Keratinocyte (primary cell): ENCODE measurements at regions not wholly inside any gene's neighbourhood (a gene's known extent, or its start where the extent isn't known, plus 50 kb on each side); places are given as distances from the start of the nearest gene placed in this dataset.

Experiments used
- DNase-seq: peaks from one replicate; pipeline ENCODE4 v3.0.0-alpha.2; 2011; ENCODE audit warnings: low read depth, missing footprints, low spot score
- FAIRE-seq: peaks from 2 replicates; lab custom pipeline; 2011; peaks lifted over from hg19 to GRCh38; lab: Jason Lieb, UNC
- H2AFZ ChIP-seq: 2 replicates; pipeline ENCODE4 v1.6.0; 2012; ENCODE audit warnings: low read length, control low read depth, inconsistent platforms; ENCODE audit not compliant: control insufficient read depth
- H3K27ac ChIP-seq: 2 replicates; pipeline ENCODE4 v1.5.1; 2011; ENCODE audit warnings: low read length; ENCODE audit not compliant: control insufficient read depth, insufficient read depth
- H3K27me3 ChIP-seq: 3 replicates; pipeline ENCODE4 v1.6.0; 2011; ENCODE audit warnings: low read length; ENCODE audit not compliant: control insufficient read depth, insufficient read depth; ENCODE audit errors: extremely low read depth
- H3K36me3 ChIP-seq, 2 experiments: 2 replicates in 1 of 2; 3 replicates in 1 of 2; pipeline ENCODE4 v1.5.1; 2011; ENCODE audit warnings: low read length in 2 of 2, mild to moderate bottlenecking in 1 of 2; ENCODE audit not compliant: control insufficient read depth in 2 of 2, insufficient read depth in 2 of 2; ENCODE audit errors: extremely low read depth in 1 of 2
- H3K4me1 ChIP-seq: 3 replicates; pipeline ENCODE4 v1.5.1; 2011; ENCODE audit warnings: low read length; ENCODE audit not compliant: control insufficient read depth, insufficient read depth; ENCODE audit errors: extremely low read depth
- H3K4me2 ChIP-seq: 3 replicates; pipeline ENCODE4 v1.6.0; 2011; ENCODE audit warnings: low read depth, low read length; ENCODE audit not compliant: control insufficient read depth, insufficient read depth; ENCODE audit errors: extremely low read depth
- H3K4me3 ChIP-seq, 3 experiments: fragments of 200-600 bp in 1 of 3; sonication (generic) in 1 of 3; 2 replicates in 2 of 3; 3 replicates in 1 of 3; pipeline ENCODE4 v1.5.1; 2011 to 2016; ENCODE audit warnings: low read length in 3 of 3, mild to moderate bottlenecking in 3 of 3, control low read depth in 2 of 3, inconsistent platforms in 1 of 3, low read depth in 1 of 3, mixed read lengths in 1 of 3, mixed run types in 1 of 3, moderate library complexity in 1 of 3; ENCODE audit not compliant: control insufficient read depth in 2 of 3, insufficient read depth in 2 of 3; ENCODE audit errors: extremely low read depth in 1 of 3
- H3K79me2 ChIP-seq: 2 replicates; pipeline ENCODE4 v1.6.0; 2012; ENCODE audit warnings: low read length; ENCODE audit not compliant: control insufficient read depth, insufficient read depth
- H3K9ac ChIP-seq: 3 replicates; pipeline ENCODE4 v1.6.0; 2011; ENCODE audit warnings: low read length; ENCODE audit not compliant: control insufficient read depth, insufficient read depth; ENCODE audit errors: extremely low read depth
- H3K9me1 ChIP-seq: 3 replicates; pipeline ENCODE4 v1.6.0; 2011; ENCODE audit warnings: low read length; ENCODE audit not compliant: control insufficient read depth, insufficient read depth; ENCODE audit errors: extremely low read depth
- H3K9me3 ChIP-seq: 2 replicates; pipeline ENCODE4 v1.5.1; 2012; ENCODE audit warnings: low read depth, low read length; ENCODE audit not compliant: control insufficient read depth
- H4K20me1 ChIP-seq: 3 replicates; pipeline ENCODE4 v1.6.0; 2011; ENCODE audit warnings: low read length; ENCODE audit not compliant: control insufficient read depth, insufficient read depth; ENCODE audit errors: extremely low read depth
- EZH2 ChIP-seq: IDR thresholded peaks from one replicate; pipeline ENCODE4 v1.6.1; 2012; ENCODE audit warnings: inconsistent platforms, mild to moderate bottlenecking, low read length, moderate library complexity
- dilution Hi-C: fragments of 300-500 bp; cut with MboI; formaldehyde crosslinking; loops from one replicate; pipeline ENCODE4 v1.7.0; 2020; ENCODE audit warnings: low sequenced_read_pairs; ENCODE audit not compliant: extremely low pct_ligation_motif_present
- TF ChIP-seq, protein P1 (sequence below), 3 experiments: IDR thresholded peaks in 1 of 3; conservative IDR thresholded peaks in 1 of 3; optimal IDR thresholded peaks in 1 of 3; 2 replicates in 2 of 3; 3 replicates in 1 of 3; pipeline versions ENCODE3 to v1.5.1; 2011; ENCODE audit warnings: low read length in 3 of 3, mild to moderate bottlenecking in 3 of 3, moderate library complexity in 2 of 3, control low read depth in 1 of 3, inconsistent platforms in 1 of 3; ENCODE audit not compliant: insufficient read depth in 2 of 3; ENCODE audit errors: extremely low read depth in 1 of 3

DNA sequence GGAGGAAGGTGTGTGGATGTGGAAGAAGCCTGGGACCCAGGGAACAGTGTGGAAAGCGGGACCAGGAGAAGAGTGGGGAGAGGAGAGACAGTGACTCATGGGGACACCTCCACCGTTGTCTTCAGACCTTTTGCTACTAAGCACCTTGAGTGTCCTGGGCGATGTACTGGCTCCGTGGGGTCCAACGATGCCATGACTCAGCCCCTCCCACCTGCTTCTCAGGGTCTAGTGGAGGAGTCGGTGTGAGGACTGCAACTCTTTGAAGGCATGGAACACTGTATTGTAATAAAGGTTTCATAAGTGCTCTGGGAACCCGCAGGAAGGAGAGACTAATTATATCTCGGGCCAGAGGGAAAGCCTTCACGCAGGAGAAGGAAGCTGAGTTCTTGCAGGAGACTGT, 166.9 kb upstream of the KL start:
- H3K27ac ChIP-seq, result no peak overlapping the region
- H3K4me2 ChIP-seq, result no peak overlapping the region
- H2AFZ ChIP-seq, result no peak overlapping the region
- H3K9me3 ChIP-seq, result no peaks in the 10 kb centered on the region
- FAIRE-seq, result no peak
- no peaks in the 10 kb centered on the region for H4K20me1 ChIP-seq
- H3K36me3 ChIP-seq, result no peaks in the 10 kb centered on the region
- no peaks in the 10 kb centered on the region for H3K79me2 ChIP-seq
- dilution Hi-C loops, result no loop called here
- no peak for DNase-seq
- no peak overlapping the region for H3K4me3 ChIP-seq
- H3K9ac ChIP-seq, result no peak overlapping the region
- TF ChIP-seq, protein P1, sequence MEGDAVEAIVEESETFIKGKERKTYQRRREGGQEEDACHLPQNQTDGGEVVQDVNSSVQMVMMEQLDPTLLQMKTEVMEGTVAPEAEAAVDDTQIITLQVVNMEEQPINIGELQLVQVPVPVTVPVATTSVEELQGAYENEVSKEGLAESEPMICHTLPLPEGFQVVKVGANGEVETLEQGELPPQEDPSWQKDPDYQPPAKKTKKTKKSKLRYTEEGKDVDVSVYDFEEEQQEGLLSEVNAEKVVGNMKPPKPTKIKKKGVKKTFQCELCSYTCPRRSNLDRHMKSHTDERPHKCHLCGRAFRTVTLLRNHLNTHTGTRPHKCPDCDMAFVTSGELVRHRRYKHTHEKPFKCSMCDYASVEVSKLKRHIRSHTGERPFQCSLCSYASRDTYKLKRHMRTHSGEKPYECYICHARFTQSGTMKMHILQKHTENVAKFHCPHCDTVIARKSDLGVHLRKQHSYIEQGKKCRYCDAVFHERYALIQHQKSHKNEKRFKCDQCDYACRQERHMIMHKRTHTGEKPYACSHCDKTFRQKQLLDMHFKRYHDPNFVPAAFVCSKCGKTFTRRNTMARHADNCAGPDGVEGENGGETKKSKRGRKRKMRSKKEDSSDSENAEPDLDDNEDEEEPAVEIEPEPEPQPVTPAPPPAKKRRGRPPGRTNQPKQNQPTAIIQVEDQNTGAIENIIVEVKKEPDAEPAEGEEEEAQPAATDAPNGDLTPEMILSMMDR (optimal IDR thresholded peaks at IDR 0.05 in 1 of 3, IDR thresholded peaks at IDR 0.05 in 1 of 3, conservative IDR thresholded peaks at IDR 0.05 in 1 of 3; ENCODE audit: extremely low read depth in 1 of 3, insufficient read depth in 2 of 3, low read length in 3 of 3), result no peak
- no peak for TF ChIP-seq EZH2
- H3K9me1 ChIP-seq, result no peaks in the 10 kb centered on the region
- no peaks in the 10 kb centered on the region for H3K4me1 ChIP-seq
- H3K27me3 ChIP-seq, result peaks cover 5% of the 10 kb centered on the region

DNA sequence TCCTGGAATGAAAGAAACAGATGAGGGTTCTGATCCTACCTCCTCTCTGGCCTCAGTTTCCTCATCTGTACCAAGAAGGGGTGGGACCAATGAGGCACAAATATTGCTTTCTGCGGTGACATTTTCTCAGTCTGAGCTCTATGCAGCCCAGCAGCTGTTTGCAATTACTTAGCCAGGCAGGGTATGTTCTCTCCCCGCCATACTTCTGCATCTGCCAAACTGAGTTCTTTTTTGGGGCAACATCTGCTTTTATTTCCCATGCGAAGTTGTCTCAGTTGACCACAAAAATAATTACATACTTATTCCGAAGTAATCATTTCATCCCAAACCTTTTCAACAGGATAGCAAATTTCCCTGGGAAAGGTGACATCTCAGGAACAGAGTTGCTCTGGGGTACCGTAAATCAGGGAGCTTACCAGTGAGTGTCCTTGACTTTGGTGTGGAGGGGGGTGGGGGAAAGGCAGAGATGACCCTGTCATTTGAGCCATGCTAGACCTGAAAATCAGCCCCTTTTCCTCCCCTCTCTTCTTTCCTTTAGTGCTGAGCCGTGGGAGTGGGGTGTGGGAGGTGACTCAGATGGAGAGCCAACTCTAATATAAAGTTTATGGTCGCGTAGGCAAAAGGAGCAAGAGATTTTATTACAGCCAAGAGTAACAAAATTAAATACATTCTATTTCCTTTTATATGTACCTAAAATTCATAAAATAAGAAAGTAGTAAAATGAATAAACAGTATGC, 165.7 kb upstream of the KL start:
- H3K27me3 ChIP-seq, result peaks cover 5% of the 10 kb centered on the region
- no peak for TF ChIP-seq EZH2
- FAIRE-seq (no peak), DNase-seq (no peak)
- H3K9ac ChIP-seq, result no peak overlapping the region
- H3K4me3 ChIP-seq, result no peak overlapping the region
- no peaks in the 10 kb centered on the region for H3K4me1 ChIP-seq
- no peaks in the 10 kb centered on the region for H4K20me1 ChIP-seq
- H3K79me2 ChIP-seq, result no peaks in the 10 kb centered on the region
- H3K36me3 ChIP-seq, result no peaks in the 10 kb centered on the region
- H3K9me3 ChIP-seq, result no peaks in the 10 kb centered on the region
- H3K9me1 ChIP-seq, result no peaks in the 10 kb centered on the region
- no peak overlapping the region for H3K4me2 ChIP-seq
- no peak overlapping the region for H2AFZ ChIP-seq
- dilution Hi-C loops, result no loop called here
- no peak overlapping the region for H3K27ac ChIP-seq
